OCI-LY7 (cell line): ENCODE measurements at regions not wholly inside any gene's neighbourhood (a gene's known extent, or its start where the extent isn't known, plus 50 kb on each side); places are given as distances from the start of the nearest gene placed in this dataset.

Experiments used
- BruUV-seq: library from RNA; stranded (reverse); fragments of 400-500 nt; replicated peaks from 2 replicates; lab custom pipeline; 2021; lab: Mats Ljungman, UMichigan
- CTCF ChIA-PET: fragments of 300-600 bp; sonication (Branson Sonifier 250); formaldehyde crosslinking; loops from one replicate; lab custom pipeline; 2022; ENCODE audit warnings: antibody characterized with exemption; ENCODE audit not compliant: unreplicated experiment; lab: Charles Lee
- POLR2A ChIA-PET: fragments of 300-600 bp; sonication (Branson Sonifier 250); formaldehyde crosslinking; loops from one replicate; lab custom pipeline; 2022; ENCODE audit warnings: antibody characterized with exemption; lab: Charles Lee
- DNase-seq: peaks from one replicate; pipeline ENCODE4 v3.0.0-alpha.2; 2015; ENCODE audit warnings: low spot score
- H2AFZ ChIP-seq: fragments of 200-600 bp; sonication (generic), shearing (Covaris generic); 2 replicates; pipeline ENCODE4 v1.6.1; 2014; ENCODE audit warnings: mild to moderate bottlenecking, antibody characterized with exemption, low read length, moderate library complexity
- H3K27ac ChIP-seq: fragments of 200-600 bp; sonication (generic); 2 replicates; pipeline ENCODE4 v1.5.1; 2014; ENCODE audit warnings: mixed run types, low read depth, mild to moderate bottlenecking, moderate library complexity, low read length, inconsistent platforms; ENCODE audit not compliant: poor library complexity, severe bottlenecking
- H3K36me3 ChIP-seq: fragments of 200-600 bp; sonication (generic); 2 replicates; pipeline ENCODE4 v1.6.1; 2014; ENCODE audit warnings: mild to moderate bottlenecking, antibody characterized with exemption, low read length, moderate library complexity, mixed read lengths; ENCODE audit not compliant: insufficient read depth
- H3K4me1 ChIP-seq: fragments of 200-600 bp; sonication (generic); 2 replicates; pipeline ENCODE4 v1.5.1; 2014; ENCODE audit warnings: mild to moderate bottlenecking, low read length; ENCODE audit not compliant: insufficient read depth, poor library complexity, severe bottlenecking
- H3K4me2 ChIP-seq: fragments of 200-600 bp; sonication (generic); 2 replicates; pipeline ENCODE4 v1.6.1; 2014; ENCODE audit warnings: mild to moderate bottlenecking, low read length
- H3K4me3 ChIP-seq: fragments of 200-600 bp; sonication (generic); 2 replicates; pipeline ENCODE4 v1.5.1; 2014; ENCODE audit warnings: mild to moderate bottlenecking, low read depth, low read length; ENCODE audit not compliant: poor library complexity, severe bottlenecking
- H3K79me2 ChIP-seq: fragments of 200-600 bp; sonication (generic); 2 replicates; pipeline ENCODE4 v1.6.1; 2016; ENCODE audit warnings: low read depth, mild to moderate bottlenecking, low read length, moderate library complexity, mixed read lengths; ENCODE audit not compliant: insufficient read depth
- H3K9me2 ChIP-seq: fragments of 200-600 bp; sonication (generic); 2 replicates; pipeline ENCODE4 v1.6.1; 2016; ENCODE audit warnings: mild to moderate bottlenecking, low read length, mixed read lengths; ENCODE audit not compliant: insufficient read depth
- H3K9me3 ChIP-seq: fragments of 200-600 bp; sonication (generic); 2 replicates; pipeline ENCODE4 v1.6.1; 2014; ENCODE audit warnings: mild to moderate bottlenecking, mixed run types, low read length, mixed read lengths
- H4K20me1 ChIP-seq: fragments of 200-600 bp; sonication (generic); 2 replicates; pipeline ENCODE4 v1.6.1; 2014; ENCODE audit warnings: mild to moderate bottlenecking, antibody characterized with exemption, low read length, moderate library complexity, mixed read lengths; ENCODE audit not compliant: insufficient read depth
- CTCF ChIP-seq: fragments of 200-600 bp; sonication (generic); conservative IDR thresholded peaks from 2 replicates; pipeline ENCODE4 v1.5.1; 2014; ENCODE audit warnings: mild to moderate bottlenecking, antibody characterized with exemption, low read length, moderate library complexity, mixed read lengths
- EZH2phosphoT487 ChIP-seq: fragments of 200-600 bp; sonication (generic); IDR thresholded peaks from 2 replicates; pipeline ENCODE4 v1.6.1; 2018; ENCODE audit warnings: low read depth, borderline replicate concordance, mild to moderate bottlenecking, mixed run types, antibody characterized with exemption, low read length, moderate library complexity, mixed read lengths
- intact Hi-C: fragments of 100-400 bp; cut with micrococcal nuclease; formaldehyde crosslinking; loops from one replicate; pipeline ENCODE4 v1.10.0; 2022; ENCODE audit not compliant: unreplicated experiment

- POLR2A ChIA-PET, result no interaction called here
- no TSS peak for BruUV-seq
- intact Hi-C loops, result no loop called here
Observed at GRCh38 chr7:31190906-31191305, 138.8 kb downstream of the ADCYAP1R1 start.

GRCh38 chr7:31186202-31186601 lies 134.1 kb downstream of the ADCYAP1R1 start:
- H3K4me3 ChIP-seq, result no peak overlapping the region
- H3K79me2 ChIP-seq, result no peaks in the 10 kb centered on the region
- no peaks in the 10 kb centered on the region for H3K9me2 ChIP-seq
- H3K27ac ChIP-seq, result no peak overlapping the region
- H3K36me3 ChIP-seq, result no peaks in the 10 kb centered on the region
- intact Hi-C loops, result no loop called here
- ChIA-PET POLR2A (interaction anchor here (0.7 kb wide), 1 partner anchor 492 kb away, joined by 3 read pairs; no protein-coding TSS in a partner anchor), CTCF (no interaction called here)
- H3K4me1 ChIP-seq, result no peaks in the 10 kb centered on the region
- DNase-seq, result no peak
- BruUV-seq, result no TSS peak
- TF ChIP-seq CTCF, result no peak
- no peak for TF ChIP-seq EZH2phosphoT487
- H3K4me2 ChIP-seq, result no peak overlapping the region
- H3K9me3 ChIP-seq, result no peaks in the 10 kb centered on the region
- no peak overlapping the region for H2AFZ ChIP-seq
- no peaks in the 10 kb centered on the region for H4K20me1 ChIP-seq

More at GRCh38 chr7:31190906-31191305, 138.8 kb downstream of the ADCYAP1R1 start:
- Histone ChIP-seq H4K20me1 (no peaks in the 10 kb centered on the region), H3K79me2 (no peaks in the 10 kb centered on the region), H3K4me1 (no peaks in the 10 kb centered on the region), H3K9me2 (no peaks in the 10 kb centered on the region), H3K4me3 (no peak overlapping the region), H3K9me3 (no peaks in the 10 kb centered on the region), H3K4me2 (no peak overlapping the region), H3K27ac (no peak overlapping the region), H3K36me3 (no peaks in the 10 kb centered on the region), H2AFZ (no peak overlapping the region)
- no peak for DNase-seq
- TF ChIP-seq CTCF, result no peak
- no peak for TF ChIP-seq EZH2phosphoT487
- CTCF ChIA-PET, result no interaction called here

GRCh38 chr7:31175672-31176071 lies 123.6 kb downstream of the ADCYAP1R1 start:
- no peak overlapping the region for H3K27ac ChIP-seq
- DNase-seq, result peak; percentile 4
- H3K9me3 ChIP-seq, result no peaks in the 10 kb centered on the region
- no peaks in the 10 kb centered on the region for H3K36me3 ChIP-seq
- intact Hi-C loops, result no loop called here
- H3K79me2 ChIP-seq, result no peaks in the 10 kb centered on the region
- no peak overlapping the region for H3K4me2 ChIP-seq
- CTCF ChIA-PET, result no interaction called here
- H3K9me2 ChIP-seq, result no peaks in the 10 kb centered on the region
- TF ChIP-seq EZH2phosphoT487 (no peak), CTCF (peak; percentile 49)
- no TSS peak for BruUV-seq
- no peaks in the 10 kb centered on the region for H3K4me1 ChIP-seq
- no peak overlapping the region for H3K4me3 ChIP-seq
- no peaks in the 10 kb centered on the region for H4K20me1 ChIP-seq
- no peak overlapping the region for H2AFZ ChIP-seq
- POLR2A ChIA-PET, result no interaction called here
